ENCODE measurements at regions not wholly inside any gene's neighbourhood (a gene's known extent, or its start where the extent isn't known, plus 50 kb on each side); places are given as distances from the start of the nearest gene placed in this dataset.

DNA sequence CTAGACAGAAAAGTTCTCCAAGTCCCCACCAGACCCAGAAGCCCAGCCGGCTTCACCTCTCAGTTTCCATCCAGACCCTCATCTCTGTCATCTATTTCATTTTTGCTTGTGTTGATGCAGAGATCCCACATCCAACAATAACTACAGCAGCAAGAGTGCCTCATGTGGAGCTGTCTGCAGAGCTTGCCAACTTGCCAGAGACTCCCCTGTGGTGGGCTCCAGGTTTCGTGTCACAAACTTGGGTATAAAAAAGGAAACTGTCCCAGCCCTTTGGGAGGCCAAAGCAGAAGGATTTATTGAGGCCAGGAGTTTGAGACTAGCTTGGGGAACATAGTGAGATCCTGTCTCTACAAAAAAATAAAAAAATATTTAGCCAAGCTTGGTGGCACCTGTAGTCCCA is 182.4 kb upstream of the ATP10A start:
- TF ChIP-seq CTCF (IDR thresholded peaks at IDR 0.05) (no peak), POLR2AphosphoS2 (conservative IDR thresholded peaks at IDR 0.05; ENCODE audit: low read length) (no peak), CHD2 (IDR thresholded peaks at IDR 0.05; ENCODE audit: low read length, partially characterized antibody) (no peak), MYC (IDR thresholded peaks at IDR 0.05; ENCODE audit: borderline replicate concordance, low read length) (no peak), RAD21 (conservative IDR thresholded peaks at IDR 0.05 in 1 of 2, IDR thresholded peaks at IDR 0.05 in 1 of 2) (no peak), JUN (IDR thresholded peaks at IDR 0.05) (no peak)
- TF ChIP-seq, protein P1, sequence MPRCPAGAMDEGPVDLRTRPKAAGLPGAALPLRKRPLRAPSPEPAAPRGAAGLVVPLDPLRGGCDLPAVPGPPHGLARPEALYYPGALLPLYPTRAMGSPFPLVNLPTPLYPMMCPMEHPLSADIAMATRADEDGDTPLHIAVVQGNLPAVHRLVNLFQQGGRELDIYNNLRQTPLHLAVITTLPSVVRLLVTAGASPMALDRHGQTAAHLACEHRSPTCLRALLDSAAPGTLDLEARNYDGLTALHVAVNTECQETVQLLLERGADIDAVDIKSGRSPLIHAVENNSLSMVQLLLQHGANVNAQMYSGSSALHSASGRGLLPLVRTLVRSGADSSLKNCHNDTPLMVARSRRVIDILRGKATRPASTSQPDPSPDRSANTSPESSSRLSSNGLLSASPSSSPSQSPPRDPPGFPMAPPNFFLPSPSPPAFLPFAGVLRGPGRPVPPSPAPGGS (IDR thresholded peaks at IDR 0.05) = no peak

Data from A549 (cell line).